K562 (cell line): ENCODE measurements at regions not wholly inside any gene's neighbourhood (a gene's known extent, or its start where the extent isn't known, plus 50 kb on each side); places are given as distances from the start of the nearest gene placed in this dataset.

Experiments used
- ATAC-seq: fragments of 200-7000 bp; cut with Tn5 transposase; 3 replicates; pipeline ENCODE4 v1.9.1; 2020; ENCODE audit warnings: moderate library complexity
- BruUV-seq: library from RNA; stranded (reverse); fragments of 400-500 nt; replicated peaks from 2 replicates; lab custom pipeline; 2021; lab: Mats Ljungman, UMichigan
- CTCF ChIA-PET: fragments of 300-600 bp; formaldehyde crosslinking; extraction: SDS; loops from one replicate; lab custom pipeline; 2021; ENCODE audit warnings: low intra/inter-chr PET ratio; lab: Yijun Ruan, JAX
- POLR2A ChIA-PET: fragments of 300-600, 350-650 bp; sonication (Branson Sonifier 250); formaldehyde crosslinking; extraction: SDS; loops from one replicate; lab custom pipeline; 2021; ENCODE audit warnings: antibody characterized with exemption, inconsistent platforms; lab: Yijun Ruan, JAX
- DNase-seq, 4 experiments: peaks; one replicate each; pipeline versions ENCODE4 v3.0.0 to v3.0.0-alpha.2; 2011 to 2018; ENCODE audit warnings: low spot score in 3 of 4, mixed read lengths in 3 of 4; ENCODE audit errors: extremely low read depth in 1 of 4
- FAIRE-seq: peaks from 2 replicates; lab custom pipeline; 2011; peaks lifted over from hg19 to GRCh38; lab: Jason Lieb, UNC
- H2AFZ ChIP-seq: 2 replicates; pipeline ENCODE4 v1.6.0; 2011; ENCODE audit warnings: low read depth, low read length, control low read depth, inconsistent platforms
- H3K27ac ChIP-seq: fragments of 200-600 bp; 3 replicates; pipeline ENCODE4 v1.8.0; 2011; ENCODE audit warnings: low read depth, mild to moderate bottlenecking, control low read depth, inconsistent platforms, low read length, moderate library complexity, mixed read lengths; ENCODE audit errors: extremely low read depth
- H3K27me3 ChIP-seq, 2 experiments: fragments of 300-600 bp in 1 of 2; 2 replicates in 1 of 2; 3 replicates in 1 of 2; pipeline versions ENCODE4 v1.6.0 to v1.8.0; 2011; ENCODE audit warnings: inconsistent platforms in 2 of 2, low read length in 2 of 2, mild to moderate bottlenecking in 1 of 2, mixed read lengths in 1 of 2, moderate library complexity in 1 of 2; ENCODE audit not compliant: control insufficient read depth in 2 of 2, insufficient read depth in 2 of 2
- H3K36me3 ChIP-seq: fragments of 300-600 bp; 3 replicates; pipeline ENCODE4 v1.8.0; 2011; ENCODE audit warnings: mild to moderate bottlenecking, low read length, inconsistent platforms; ENCODE audit not compliant: control insufficient read depth, insufficient read depth
- H3K4me1 ChIP-seq, 2 experiments: fragments of 200-600 bp in 1 of 2; replicated peaks in 1 of 2; 2 replicates in 1 of 2; 3 replicates in 1 of 2; pipeline versions ENCODE4 v1.5.1 to v1.8.0; 2011; ENCODE audit warnings: inconsistent platforms in 2 of 2, low read length in 2 of 2, mild to moderate bottlenecking in 1 of 2, mixed read lengths in 1 of 2, moderate library complexity in 1 of 2; ENCODE audit not compliant: control insufficient read depth in 2 of 2, insufficient read depth in 2 of 2
- H3K4me2 ChIP-seq: 2 replicates; pipeline ENCODE4 v1.6.1; 2011; ENCODE audit warnings: low read length, control low read depth, inconsistent platforms, mixed read lengths; ENCODE audit not compliant: insufficient read depth
- H3K4me3 ChIP-seq: fragments of 200-600 bp; sonication (generic), shearing (Covaris generic); 2 replicates; pipeline ENCODE4 v1.5.1; 2016; ENCODE audit warnings: control low read depth, inconsistent platforms
- H3K79me2 ChIP-seq: fragments of 200-600 bp; 3 replicates; pipeline ENCODE4 v1.8.0; 2011; ENCODE audit warnings: low read length, inconsistent platforms; ENCODE audit not compliant: control insufficient read depth, insufficient read depth
- H3K9ac ChIP-seq, 2 experiments: 2 replicates each; pipeline versions ENCODE4 v1.6.0 to v1.6.1; 2011; ENCODE audit warnings: low read depth in 2 of 2, low read length in 2 of 2, control low read depth in 1 of 2, inconsistent platforms in 1 of 2, mild to moderate bottlenecking in 1 of 2, mixed read lengths in 1 of 2; ENCODE audit not compliant: insufficient read depth in 1 of 2
- H3K9me1 ChIP-seq: one replicate; pipeline ENCODE4 v1.6.0; 2011; ENCODE audit warnings: inconsistent platforms, mild to moderate bottlenecking, low read length, moderate library complexity; ENCODE audit not compliant: control insufficient read depth, insufficient read depth
- H3K9me3 ChIP-seq: replicated peaks from 2 replicates; pipeline ENCODE4 v1.5.1; 2011; ENCODE audit warnings: low read depth, low read length, inconsistent platforms; ENCODE audit not compliant: control insufficient read depth, insufficient read depth
- H4K20me1 ChIP-seq: replicated peaks from 2 replicates; pipeline ENCODE4 v1.6.1; 2011; ENCODE audit warnings: low read length, inconsistent platforms, mixed read lengths; ENCODE audit not compliant: control insufficient read depth, insufficient read depth
- EHMT2 ChIP-seq: fragments of 450-650 bp; IDR thresholded peaks from 2 replicates; pipeline ENCODE4 v1.6.1; 2018; ENCODE audit warnings: antibody characterized with exemption
- FIP1L1 ChIP-seq: fragments of 200-400 bp; formaldehyde crosslinking; IDR thresholded peaks from 2 replicates; pipeline ENCODE4 v1.6.1; 2018; ENCODE audit warnings: mild to moderate bottlenecking, low read depth, low read length; ENCODE audit not compliant: poor library complexity, severe bottlenecking
- MIER1 ChIP-seq: fragments of 450-650 bp; IDR thresholded peaks from 2 replicates; pipeline ENCODE4 v1.6.1; 2016; ENCODE audit warnings: antibody characterized with exemption, mild to moderate bottlenecking, low read depth
- PRMT5 ChIP-seq: sonication (generic); formaldehyde crosslinking; IDR thresholded peaks from 2 replicates; pipeline ENCODE4 v1.5.0; 2020; ENCODE audit warnings: missing genetic modification reagents
- RAD21 ChIP-seq, 2 experiments: fragments of 250-450 bp in 1 of 2; fragments of 450-650 bp in 1 of 2; sonication (Bioruptor Pico) in 1 of 2; formaldehyde crosslinking in 1 of 2; IDR thresholded peaks in 1 of 2; conservative IDR thresholded peaks in 1 of 2; 2 replicates each; pipeline versions ENCODE4 v1.4.0 to v1.8.0; 2020 to 2022; ENCODE audit warnings: mild to moderate bottlenecking in 2 of 2, moderate library complexity in 1 of 2
- RBBP5 ChIP-seq: fragments of 200-600 bp; sonication (generic); IDR thresholded peaks from 2 replicates; pipeline ENCODE4 v1.6.1; 2012; ENCODE audit warnings: borderline replicate concordance, mild to moderate bottlenecking, low read length, control low read depth, inconsistent platforms; ENCODE audit not compliant: insufficient read depth, poor library complexity, severe bottlenecking
- REST ChIP-seq, 2 experiments: fragments of 450-650 bp; formaldehyde crosslinking in 1 of 2; IDR thresholded peaks; 2 replicates each; pipeline versions ENCODE4 v1.4.0 to v1.6.1; 2014 to 2020; ENCODE audit warnings: mild to moderate bottlenecking in 2 of 2, borderline replicate concordance in 1 of 2, low read depth in 1 of 2
- ZNF561 ChIP-seq: fragments of 450-650 bp; formaldehyde crosslinking; conservative IDR thresholded peaks from 2 replicates; pipeline ENCODE4 v1.4.0; 2020; ENCODE audit warnings: mild to moderate bottlenecking, moderate library complexity
- WGBS: fragments of 100-300 bp; shearing (Covaris generic); methylation state at CpG from one replicate; pipeline ENCODE4 v1.1.6; 2016; ENCODE audit warnings: low coverage, mixed read lengths; ENCODE audit not compliant: insufficient coverage; ENCODE audit errors: missing lambda C conversion rate; 5-methylcytosine and 5-hydroxymethylcytosine counted together
- in situ Hi-C: fragments of 300-500 bp; cut with MboI; formaldehyde crosslinking; loops from 4 replicates; pipeline ENCODE4 v1.15.0; 2018; ENCODE audit warnings: inconsistent platforms, mixed read lengths
- intact Hi-C: fragments of 100-400 bp; cut with micrococcal nuclease; formaldehyde crosslinking; loops from 2 replicates; pipeline ENCODE4 v1.14.2; 2022
- TF ChIP-seq, protein P1 (sequence below), 3 experiments: fragments of 200-800 bp in 1 of 3; fragments of 250-450 bp in 1 of 3; fragments of 450-650 bp in 1 of 3; sonication (Bioruptor Pico) in 1 of 3; sonication (Bioruptor generic) in 1 of 3; formaldehyde crosslinking in 1 of 3; IDR thresholded peaks; 2 replicates each; pipeline versions ENCODE4 v1.6.1 to v1.8.0; 2016 to 2022; ENCODE audit warnings: mild to moderate bottlenecking in 2 of 3, missing genetic modification characterization in 2 of 3, missing compliant biosample characterization in 1 of 3, moderate library complexity in 1 of 3

GRCh38 chr2:23330214-23330613 is 54.8 kb upstream of the KLHL29 start:
- H3K4me3 ChIP-seq = no peak overlapping the region
- in situ Hi-C loops (no loop called here), intact Hi-C loops (no loop called here)
- H4K20me1 ChIP-seq = no peaks in the 10 kb centered on the region
- WGBS = 2% methylated on average over 5 of the region's 5 CpGs
- ChIA-PET POLR2A (interaction anchor here (0.9 kb wide), 1 partner anchor 10 kb away, joined by 4 read pairs; no protein-coding TSS in a partner anchor), CTCF (no interaction called here)
- BruUV-seq = no TSS peak
- no peak overlapping the region for H3K4me2 ChIP-seq
- peak; percentile 27 to 41 (median 34) for DNase-seq
- H3K27ac ChIP-seq = no peak overlapping the region
- H2AFZ ChIP-seq = no peak overlapping the region
- peaks cover 0 to 22% of the 10 kb centered on the region in 2 experiments; a peak in 2 of 5 replicates for H3K27me3 ChIP-seq
- no peaks in the 10 kb centered on the region for H3K9me3 ChIP-seq
- FAIRE-seq = no peak
- H3K79me2 ChIP-seq = no peaks in the 10 kb centered on the region
- H3K9me1 ChIP-seq = no peaks in the 10 kb centered on the region
- ATAC-seq = peak; percentile 91
- H3K4me1 ChIP-seq = no peaks in the 10 kb centered on the region
- H3K36me3 ChIP-seq = no peaks in the 10 kb centered on the region
- H3K9ac ChIP-seq = no peak overlapping the region
- TF ChIP-seq REST (IDR thresholded peaks at IDR 0.05; ENCODE audit: borderline replicate concordance) = peak; percentile 98
- TF ChIP-seq REST (CRISPR knock-in tag; IDR thresholded peaks at IDR 0.05; ENCODE audit: low read depth) = peak; percentile 96
- TF ChIP-seq MIER1 = peak; percentile 87
- peak; percentile 40 to 64; a peak in 3 of 4 replicates for TF ChIP-seq RAD21 (CRISPR knock-in tag; conservative IDR thresholded peaks at IDR 0.05 in 1 of 2, IDR thresholded peaks at IDR 0.05 in 1 of 2)
- TF ChIP-seq EHMT2 = peak; percentile 96
- no peak for TF ChIP-seq ZNF561 (CRISPR knock-in tag)
- TF ChIP-seq, protein P1, sequence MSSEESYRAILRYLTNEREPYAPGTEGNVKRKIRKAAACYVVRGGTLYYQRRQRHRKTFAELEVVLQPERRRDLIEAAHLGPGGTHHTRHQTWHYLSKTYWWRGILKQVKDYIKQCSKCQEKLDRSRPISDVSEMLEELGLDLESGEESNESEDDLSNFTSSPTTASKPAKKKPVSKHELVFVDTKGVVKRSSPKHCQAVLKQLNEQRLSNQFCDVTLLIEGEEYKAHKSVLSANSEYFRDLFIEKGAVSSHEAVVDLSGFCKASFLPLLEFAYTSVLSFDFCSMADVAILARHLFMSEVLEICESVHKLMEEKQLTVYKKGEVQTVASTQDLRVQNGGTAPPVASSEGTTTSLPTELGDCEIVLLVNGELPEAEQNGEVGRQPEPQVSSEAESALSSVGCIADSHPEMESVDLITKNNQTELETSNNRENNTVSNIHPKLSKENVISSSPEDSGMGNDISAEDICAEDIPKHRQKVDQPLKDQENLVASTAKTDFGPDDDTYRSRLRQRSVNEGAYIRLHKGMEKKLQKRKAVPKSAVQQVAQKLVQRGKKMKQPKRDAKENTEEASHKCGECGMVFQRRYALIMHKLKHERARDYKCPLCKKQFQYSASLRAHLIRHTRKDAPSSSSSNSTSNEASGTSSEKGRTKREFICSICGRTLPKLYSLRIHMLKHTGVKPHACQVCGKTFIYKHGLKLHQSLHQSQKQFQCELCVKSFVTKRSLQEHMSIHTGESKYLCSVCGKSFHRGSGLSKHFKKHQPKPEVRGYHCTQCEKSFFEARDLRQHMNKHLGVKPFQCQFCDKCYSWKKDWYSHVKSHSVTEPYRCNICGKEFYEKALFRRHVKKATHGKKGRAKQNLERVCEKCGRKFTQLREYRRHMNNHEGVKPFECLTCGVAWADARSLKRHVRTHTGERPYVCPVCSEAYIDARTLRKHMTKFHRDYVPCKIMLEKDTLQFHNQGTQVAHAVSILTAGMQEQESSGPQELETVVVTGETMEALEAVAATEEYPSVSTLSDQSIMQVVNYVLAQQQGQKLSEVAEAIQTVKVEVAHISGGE (CRISPR knock-in tag; IDR thresholded peaks at IDR 0.05) = no peak
- no peak for TF ChIP-seq FIP1L1
- peak; percentile 75; the same call in 1 of the 2 replicates for TF ChIP-seq PRMT5 (CRISPR knock-in tag)
- TF ChIP-seq RBBP5 = no peak
